WERI-Rb-1 (cell line): ENCODE measurements at regions not wholly inside any gene's neighbourhood (a gene's known extent, or its start where the extent isn't known, plus 50 kb on each side); places are given as distances from the start of the nearest gene placed in this dataset.
"Not testable (repeated sequence)": the region's sequence is repeated elsewhere in the genome, so short reads cannot be mapped to it uniquely, and the experiment has no call there.

Experiments
- DNase-seq: peaks from one replicate; pipeline ENCODE4 v3.0.0-alpha.2; 2020
- H3K27ac ChIP-seq: fragments of 250-450 bp; sonication (Bioruptor Pico); 2 replicates; pipeline ENCODE4 v1.5.1; 2020; ENCODE audit warnings: mild to moderate bottlenecking, moderate library complexity
- H3K27me3 ChIP-seq: fragments of 250-450 bp; sonication (Bioruptor Pico); 2 replicates; pipeline ENCODE4 v1.5.1; 2021; ENCODE audit warnings: mild to moderate bottlenecking, low read depth, moderate library complexity; ENCODE audit not compliant: insufficient read depth, severe bottlenecking
- H3K36me3 ChIP-seq: fragments of 250-450 bp; sonication (Bioruptor Pico); 2 replicates; pipeline ENCODE4 v1.5.1; 2020; ENCODE audit warnings: mild to moderate bottlenecking, moderate library complexity
- H3K4me3 ChIP-seq: 2 replicates; pipeline ENCODE4 v1.5.1; 2011; ENCODE audit warnings: low read depth, mild to moderate bottlenecking, control low read depth, low read length
- H3K9me3 ChIP-seq: fragments of 250-450 bp; sonication (Bioruptor Pico); 2 replicates; pipeline ENCODE4 v1.5.1; 2021; ENCODE audit warnings: mild to moderate bottlenecking, moderate library complexity; ENCODE audit not compliant: severe bottlenecking
- TF ChIP-seq, protein P1 (sequence below): IDR thresholded peaks from 2 replicates; pipeline ENCODE4 v1.5.1; 2011; ENCODE audit warnings: low read depth, mild to moderate bottlenecking, control low read depth, inconsistent platforms, low read length

DNA sequence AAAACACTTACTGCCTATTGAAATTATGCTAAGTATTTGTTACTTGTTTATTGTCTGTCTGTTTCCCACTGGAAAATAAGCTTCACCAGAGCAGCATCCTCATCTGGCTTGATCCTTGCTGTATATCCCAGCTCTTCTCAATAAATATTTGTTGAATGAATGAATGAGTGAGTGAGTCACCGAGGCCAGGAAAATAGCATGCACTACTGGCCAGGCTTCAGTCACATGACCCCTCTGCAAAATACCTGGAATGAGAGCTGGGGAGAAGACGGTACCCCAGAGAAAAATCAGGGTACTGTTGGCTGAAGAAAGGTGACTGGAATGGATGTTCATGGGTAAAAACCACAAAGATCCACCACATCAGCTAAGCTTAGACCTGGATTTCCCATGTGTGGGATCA, 331.9 kb downstream of the SHQ1 start:
- no peak for DNase-seq
- no peaks in the 10 kb centered on the region for H3K27me3 ChIP-seq

DNA sequence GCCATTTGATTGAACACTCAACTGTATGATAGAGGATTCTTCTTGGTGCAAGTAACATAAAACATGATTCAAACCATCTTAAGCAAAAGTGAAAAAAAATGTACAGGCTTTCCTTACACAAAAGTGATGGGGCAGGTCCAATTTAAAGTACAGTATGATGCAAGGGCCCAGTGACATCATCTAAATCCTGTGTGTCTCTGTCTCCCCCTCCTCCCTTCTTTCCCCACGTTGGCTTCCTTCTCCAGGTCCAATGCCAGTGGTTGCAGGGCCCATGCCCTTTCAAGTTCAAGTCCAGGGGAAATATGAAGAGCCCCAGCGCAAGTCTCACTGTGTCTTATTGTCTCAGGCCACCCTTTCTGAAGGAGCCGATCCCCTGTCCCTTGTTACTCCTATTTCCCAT, 332.3 kb downstream of the SHQ1 start:
- DNase-seq = no peak
- no peak overlapping the region for H3K27ac ChIP-seq
- TF ChIP-seq, protein P1, sequence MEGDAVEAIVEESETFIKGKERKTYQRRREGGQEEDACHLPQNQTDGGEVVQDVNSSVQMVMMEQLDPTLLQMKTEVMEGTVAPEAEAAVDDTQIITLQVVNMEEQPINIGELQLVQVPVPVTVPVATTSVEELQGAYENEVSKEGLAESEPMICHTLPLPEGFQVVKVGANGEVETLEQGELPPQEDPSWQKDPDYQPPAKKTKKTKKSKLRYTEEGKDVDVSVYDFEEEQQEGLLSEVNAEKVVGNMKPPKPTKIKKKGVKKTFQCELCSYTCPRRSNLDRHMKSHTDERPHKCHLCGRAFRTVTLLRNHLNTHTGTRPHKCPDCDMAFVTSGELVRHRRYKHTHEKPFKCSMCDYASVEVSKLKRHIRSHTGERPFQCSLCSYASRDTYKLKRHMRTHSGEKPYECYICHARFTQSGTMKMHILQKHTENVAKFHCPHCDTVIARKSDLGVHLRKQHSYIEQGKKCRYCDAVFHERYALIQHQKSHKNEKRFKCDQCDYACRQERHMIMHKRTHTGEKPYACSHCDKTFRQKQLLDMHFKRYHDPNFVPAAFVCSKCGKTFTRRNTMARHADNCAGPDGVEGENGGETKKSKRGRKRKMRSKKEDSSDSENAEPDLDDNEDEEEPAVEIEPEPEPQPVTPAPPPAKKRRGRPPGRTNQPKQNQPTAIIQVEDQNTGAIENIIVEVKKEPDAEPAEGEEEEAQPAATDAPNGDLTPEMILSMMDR = no peak
- H3K36me3 ChIP-seq = no peaks in the 10 kb centered on the region
- H3K27me3 ChIP-seq = no peaks in the 10 kb centered on the region
- H3K4me3 ChIP-seq = no peak overlapping the region
- H3K9me3 ChIP-seq = no peaks in the 10 kb centered on the region

More for the DNA sequence above, 331.9 kb downstream of the SHQ1 start:
- no peaks in the 10 kb centered on the region for H3K9me3 ChIP-seq
- no peak overlapping the region for H3K4me3 ChIP-seq
- TF ChIP-seq, protein P1 = no peak
- H3K27ac ChIP-seq = no peak overlapping the region
- H3K36me3 ChIP-seq = no peaks in the 10 kb centered on the region

DNA sequence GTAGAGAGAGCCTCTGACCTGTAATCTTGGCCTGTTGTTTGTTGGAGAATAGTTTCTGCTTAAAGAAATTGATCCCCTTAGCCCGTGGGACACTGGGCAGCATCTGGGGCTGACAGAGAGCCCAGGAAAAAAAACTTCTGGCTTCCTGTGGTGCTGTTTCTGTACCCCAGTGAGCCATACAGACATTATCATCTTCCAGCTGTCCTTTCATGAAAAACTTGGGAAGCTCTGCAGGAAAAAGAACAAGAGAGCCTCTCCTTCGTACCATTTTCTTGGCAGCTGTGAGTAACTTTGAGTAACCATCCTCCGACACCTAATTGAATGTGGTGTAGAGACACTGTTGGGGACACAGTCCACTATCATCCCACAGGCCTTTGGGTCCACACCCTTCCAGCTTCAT, 333.0 kb downstream of the SHQ1 start:
- Histone ChIP-seq H3K4me3 (no peak overlapping the region), H3K9me3 (no peaks in the 10 kb centered on the region), H3K36me3 (no peaks in the 10 kb centered on the region), H3K27me3 (no peaks in the 10 kb centered on the region), H3K27ac (no peak overlapping the region)
- DNase-seq = no peak
- TF ChIP-seq, protein P1 = no peak

DNA sequence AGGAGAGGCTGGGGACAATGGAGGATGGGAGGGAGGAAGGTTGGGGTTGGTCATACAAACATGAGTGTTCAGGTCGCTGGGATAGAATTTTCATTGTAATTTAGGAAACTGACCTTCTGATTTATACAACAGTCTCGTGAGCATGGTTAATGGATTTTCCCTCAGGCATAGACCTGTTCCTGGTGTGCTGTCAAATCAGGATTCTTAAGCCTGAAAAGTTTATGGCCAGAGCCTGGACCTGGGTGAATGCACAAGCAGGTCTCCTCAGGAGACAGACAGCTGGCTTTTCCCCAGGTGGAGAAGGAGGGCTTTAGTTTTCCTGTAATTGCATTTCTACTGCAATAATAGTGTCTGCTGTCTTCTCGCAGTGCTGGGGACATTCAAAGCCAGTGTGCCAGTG, 338.0 kb downstream of the SHQ1 start:
- TF ChIP-seq, protein P1 = no peak
- H3K27me3 ChIP-seq = no peaks in the 10 kb centered on the region
- H3K4me3 ChIP-seq = no peak overlapping the region
- peak; percentile 12 for DNase-seq
- no peaks in the 10 kb centered on the region for H3K9me3 ChIP-seq
- H3K27ac ChIP-seq = no peak overlapping the region
- no peaks in the 10 kb centered on the region for H3K36me3 ChIP-seq

DNA sequence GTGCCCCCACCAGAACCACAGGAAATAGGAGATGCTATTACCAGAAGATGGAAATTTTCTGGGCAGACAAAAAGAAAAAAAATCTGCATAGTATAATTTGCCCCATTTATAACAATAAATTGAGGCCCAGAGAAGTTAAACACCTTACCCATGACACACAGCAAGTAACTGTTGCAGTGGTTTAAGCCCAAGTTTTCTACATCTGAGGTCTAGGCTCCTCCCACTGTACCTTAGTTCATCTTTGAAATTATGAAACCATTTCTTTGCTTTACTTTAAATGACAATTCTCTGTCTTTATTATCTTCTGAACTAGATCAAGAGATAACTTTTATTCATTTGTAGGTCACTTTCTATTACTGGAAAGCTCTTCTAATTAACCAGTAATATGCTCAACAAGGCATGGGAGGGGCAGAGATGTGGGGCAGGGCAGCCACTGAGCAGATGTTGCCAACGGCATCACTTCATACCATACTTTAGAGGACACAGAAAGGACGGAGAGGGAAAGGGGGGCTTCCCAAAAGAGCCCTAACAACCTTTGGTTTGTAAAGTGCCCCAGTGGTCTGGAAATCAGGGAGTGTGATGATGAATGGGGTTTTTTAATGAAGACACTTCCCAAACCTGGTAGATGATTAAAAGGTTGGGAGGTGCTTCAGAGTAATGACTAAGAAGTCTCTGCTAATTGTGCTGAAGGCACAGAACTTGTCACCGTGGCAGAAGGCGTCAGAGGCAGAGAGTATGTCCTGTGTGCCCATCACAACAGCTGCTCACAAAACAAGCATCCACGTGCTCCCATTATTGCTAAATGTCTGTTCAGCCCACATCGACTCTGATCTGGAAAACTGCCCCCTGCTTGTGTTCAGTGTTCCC, 342.5 kb downstream of the SHQ1 start:
- no peaks in the 10 kb centered on the region for H3K27me3 ChIP-seq
- DNase-seq = no peak
- no peaks in the 10 kb centered on the region for H3K36me3 ChIP-seq
- H3K27ac ChIP-seq = no peak overlapping the region
- H3K4me3 ChIP-seq = no peak overlapping the region
- no peaks in the 10 kb centered on the region for H3K9me3 ChIP-seq
- TF ChIP-seq, protein P1 = no peak

DNA sequence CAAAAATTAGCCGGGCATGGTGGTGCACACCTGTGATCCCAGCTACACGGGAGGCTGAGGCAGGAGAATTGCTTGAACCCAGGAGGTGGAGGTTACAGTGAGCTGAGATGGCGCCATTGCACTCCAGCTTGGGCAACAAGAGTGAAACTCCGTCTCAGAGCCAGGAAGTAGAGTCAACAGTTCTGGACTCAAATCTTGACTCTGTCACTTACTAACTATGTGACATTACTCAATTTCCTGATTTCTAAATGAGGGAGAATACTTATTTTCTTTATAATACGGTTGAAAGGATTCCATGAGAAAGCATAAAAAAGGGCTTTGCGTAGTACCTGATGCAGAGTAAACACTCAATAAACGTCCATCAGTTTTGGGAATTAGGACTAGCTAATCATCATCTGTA, 350.7 kb downstream of the SHQ1 start:
- not testable (repeated sequence) for DNase-seq, H3K27ac ChIP-seq, H3K4me3 ChIP-seq

More for the DNA sequence above, 350.7 kb downstream of the SHQ1 start:
- not testable (repeated sequence) for H3K9me3 ChIP-seq, H3K36me3 ChIP-seq, H3K27me3 ChIP-seq
